DND-41 (cell line): ENCODE measurements at regions not wholly inside any gene's neighbourhood (a gene's known extent, or its start where the extent isn't known, plus 50 kb on each side); places are given as distances from the start of the nearest gene placed in this dataset.

Experiments used
- ATAC-seq: fragments of 200-7000 bp; cut with Tn5 transposase; 3 replicates; pipeline ENCODE4 v1.9.1; 2021; ENCODE audit warnings: low read depth; ENCODE audit not compliant: insufficient read depth
- DNase-seq: peaks from one replicate; pipeline ENCODE4 v3.0.0-alpha.2; 2020
- H2AFZ ChIP-seq: 2 replicates; pipeline ENCODE4 v1.6.0; 2012; ENCODE audit warnings: low read depth, low read length
- H3K27ac ChIP-seq: 2 replicates; pipeline ENCODE4 v1.5.1; 2012; ENCODE audit warnings: low read length, inconsistent platforms
- H3K27me3 ChIP-seq: fragments of 200-600 bp; sonication (generic); 2 replicates; pipeline ENCODE4 v1.6.0; 2012; ENCODE audit warnings: low read length, mild to moderate bottlenecking, inconsistent platforms; ENCODE audit not compliant: insufficient read depth, poor library complexity
- H3K36me3 ChIP-seq: 2 replicates; pipeline ENCODE4 v1.5.1; 2012; ENCODE audit warnings: low read length, inconsistent platforms; ENCODE audit not compliant: insufficient read depth
- H3K4me1 ChIP-seq: 2 replicates; pipeline ENCODE4 v1.5.1; 2012; ENCODE audit warnings: mild to moderate bottlenecking, low read length; ENCODE audit not compliant: insufficient read depth
- H3K4me2 ChIP-seq: 2 replicates; pipeline ENCODE4 v1.6.0; 2012; ENCODE audit warnings: mild to moderate bottlenecking, moderate library complexity, low read length, inconsistent platforms; ENCODE audit not compliant: insufficient read depth
- H3K4me3 ChIP-seq, 2 experiments: fragments of 200-600 bp in 1 of 2; shearing (Covaris generic) in 1 of 2; 2 replicates each; pipeline ENCODE4 v1.5.1; 2012 to 2016; ENCODE audit warnings: inconsistent platforms in 2 of 2, low read length in 2 of 2, mild to moderate bottlenecking in 2 of 2, low read depth in 1 of 2, moderate library complexity in 1 of 2
- H3K79me2 ChIP-seq: 2 replicates; pipeline ENCODE4 v1.6.0; 2012; ENCODE audit warnings: low read length, inconsistent platforms; ENCODE audit not compliant: insufficient read depth
- H3K9ac ChIP-seq: 2 replicates; pipeline ENCODE4 v1.6.0; 2012; ENCODE audit warnings: low read depth, mild to moderate bottlenecking, inconsistent platforms, low read length, moderate library complexity
- H3K9me3 ChIP-seq: 2 replicates; pipeline ENCODE4 v1.5.1; 2012; ENCODE audit warnings: low read length, moderate library complexity, mild to moderate bottlenecking, inconsistent platforms; ENCODE audit not compliant: insufficient read depth, severe bottlenecking
- H4K20me1 ChIP-seq: 2 replicates; pipeline ENCODE4 v1.6.0; 2012; ENCODE audit warnings: low read length; ENCODE audit not compliant: insufficient read depth
- CTCF ChIP-seq: IDR thresholded peaks from 2 replicates; pipeline ENCODE4 v1.5.1; 2012; ENCODE audit warnings: borderline replicate concordance, low read length, moderate library complexity, mild to moderate bottlenecking; ENCODE audit not compliant: poor library complexity, severe bottlenecking; ENCODE audit errors: extremely low read depth
- EZH2 ChIP-seq: IDR thresholded peaks from 3 replicates; pipeline ENCODE4 v1.6.1; 2012; ENCODE audit warnings: borderline replicate concordance, low read depth, mild to moderate bottlenecking, moderate library complexity, low read length, inconsistent platforms; ENCODE audit not compliant: severe bottlenecking

- no peak overlapping the region for H3K27ac ChIP-seq
- DNase-seq (no peak), ATAC-seq (no peak)
- H3K79me2 ChIP-seq, result no peaks in the 10 kb centered on the region
- H2AFZ ChIP-seq, result no peak overlapping the region
- H3K4me3 ChIP-seq, result no peak overlapping the region
- TF ChIP-seq EZH2 (no peak), CTCF (no peak)
- no peaks in the 10 kb centered on the region for H3K36me3 ChIP-seq
- H3K27me3 ChIP-seq, result no peaks in the 10 kb centered on the region
- no peaks in the 10 kb centered on the region for H3K9me3 ChIP-seq
- no peaks in the 10 kb centered on the region for H4K20me1 ChIP-seq
- no peak overlapping the region for H3K9ac ChIP-seq
- no peak overlapping the region for H3K4me2 ChIP-seq
- no peaks in the 10 kb centered on the region for H3K4me1 ChIP-seq
Observed at GRCh38 chr3:99021466-99021865, 120.0 kb upstream of the DCBLD2 start.

GRCh38 chr3:99016452-99016851 lies 115.0 kb upstream of the DCBLD2 start:
- Histone ChIP-seq H3K4me3 (no peak overlapping the region), H3K36me3 (no peaks in the 10 kb centered on the region), H3K4me2 (no peak overlapping the region), H2AFZ (no peak overlapping the region), H4K20me1 (no peaks in the 10 kb centered on the region), H3K79me2 (no peaks in the 10 kb centered on the region), H3K4me1 (no peaks in the 10 kb centered on the region), H3K27me3 (no peaks in the 10 kb centered on the region), H3K27ac (no peak overlapping the region), H3K9me3 (no peaks in the 10 kb centered on the region), H3K9ac (no peak overlapping the region)
- DNase-seq, result no peak
- TF ChIP-seq EZH2 (no peak), CTCF (no peak)
- no peak for ATAC-seq

GRCh38 chr3:99013777-99014315 lies 112.4 kb upstream of the DCBLD2 start:
- no peaks in the 10 kb centered on the region for H4K20me1 ChIP-seq
- no peaks in the 10 kb centered on the region for H3K36me3 ChIP-seq
- no peaks in the 10 kb centered on the region for H3K79me2 ChIP-seq
- no peaks in the 10 kb centered on the region for H3K27me3 ChIP-seq
- H3K4me3 ChIP-seq, result no peak overlapping the region
- no peak for DNase-seq
- TF ChIP-seq CTCF (no peak), EZH2 (no peak)
- H3K9me3 ChIP-seq, result no peaks in the 10 kb centered on the region
- ATAC-seq, result no peak
- no peak overlapping the region for H2AFZ ChIP-seq
- no peak overlapping the region for H3K27ac ChIP-seq
- H3K4me1 ChIP-seq, result no peaks in the 10 kb centered on the region
- no peak overlapping the region for H3K4me2 ChIP-seq
- H3K9ac ChIP-seq, result no peak overlapping the region

- Histone ChIP-seq H3K9me3 (no peaks in the 10 kb centered on the region), H3K4me1 (no peaks in the 10 kb centered on the region), H3K4me3 (no peak overlapping the region), H3K9ac (no peak overlapping the region), H3K27ac (no peak overlapping the region), H3K4me2 (no peak overlapping the region), H3K79me2 (no peaks in the 10 kb centered on the region), H2AFZ (no peak overlapping the region), H4K20me1 (no peaks in the 10 kb centered on the region), H3K36me3 (no peaks in the 10 kb centered on the region), H3K27me3 (no peaks in the 10 kb centered on the region)
- ATAC-seq (no peak), DNase-seq (no peak)
- TF ChIP-seq CTCF (no peak), EZH2 (no peak)
Observed at GRCh38 chr3:99013077-99013476, 111.6 kb upstream of the DCBLD2 start.
